Epithelial cell of esophagus (primary cell): ENCODE measurements at regions not wholly inside any gene's neighbourhood (a gene's known extent, or its start where the extent isn't known, plus 50 kb on each side); places are given as distances from the start of the nearest gene placed in this dataset.

Experiments
- DNase-seq: peaks from one replicate; pipeline ENCODE4 v3.0.0; 2010; ENCODE audit warnings: low read depth
- H3K4me3 ChIP-seq: 2 replicates; pipeline ENCODE4 v1.5.1; 2011; ENCODE audit warnings: mild to moderate bottlenecking, low read length, control low read depth
- TF ChIP-seq, protein P1 (sequence below): IDR thresholded peaks from 2 replicates; pipeline ENCODE4 v1.5.1; 2011; ENCODE audit warnings: low read depth, mild to moderate bottlenecking, low read length, control low read depth, inconsistent platforms; ENCODE audit not compliant: insufficient read depth; ENCODE audit errors: missing control alignments

DNA sequence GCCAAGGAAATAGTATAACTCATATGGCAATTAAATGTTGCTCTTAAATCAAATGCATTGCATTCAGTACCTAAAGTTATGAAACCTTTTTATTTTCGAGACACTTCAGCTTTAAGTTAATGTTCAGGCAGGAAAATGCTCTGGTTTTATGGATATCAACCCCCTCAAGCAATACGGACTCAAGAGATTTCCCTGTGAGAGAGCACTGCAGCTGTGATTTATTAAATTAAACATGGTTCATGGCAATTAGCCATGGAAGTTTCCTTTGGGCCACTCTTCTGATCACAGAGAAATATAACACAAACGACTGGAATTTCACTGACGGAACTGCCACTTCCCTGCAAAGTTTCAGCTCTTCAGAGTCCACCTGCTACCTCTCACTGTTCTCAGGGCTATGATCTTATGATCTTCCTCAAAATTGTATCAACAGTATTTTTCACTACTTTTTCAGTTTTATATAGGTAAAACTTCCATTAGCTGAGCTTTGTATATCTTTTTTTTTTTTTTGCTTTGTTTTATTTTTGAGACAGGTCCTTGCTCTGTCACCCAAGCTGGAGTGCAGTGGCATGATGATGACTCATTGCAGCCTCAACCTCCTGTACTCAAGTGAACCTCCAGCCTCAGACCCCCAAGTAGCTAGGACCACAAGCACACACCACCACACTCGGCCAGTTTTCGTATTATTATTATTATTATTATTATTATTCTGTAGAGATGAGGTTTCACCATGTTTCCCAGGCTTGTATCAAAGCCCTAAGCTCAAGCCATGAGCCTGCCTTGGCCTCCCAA, 923.1 kb upstream of the TMPRSS15 start:
- H3K4me3 ChIP-seq, result no peak overlapping the region
- TF ChIP-seq, protein P1, sequence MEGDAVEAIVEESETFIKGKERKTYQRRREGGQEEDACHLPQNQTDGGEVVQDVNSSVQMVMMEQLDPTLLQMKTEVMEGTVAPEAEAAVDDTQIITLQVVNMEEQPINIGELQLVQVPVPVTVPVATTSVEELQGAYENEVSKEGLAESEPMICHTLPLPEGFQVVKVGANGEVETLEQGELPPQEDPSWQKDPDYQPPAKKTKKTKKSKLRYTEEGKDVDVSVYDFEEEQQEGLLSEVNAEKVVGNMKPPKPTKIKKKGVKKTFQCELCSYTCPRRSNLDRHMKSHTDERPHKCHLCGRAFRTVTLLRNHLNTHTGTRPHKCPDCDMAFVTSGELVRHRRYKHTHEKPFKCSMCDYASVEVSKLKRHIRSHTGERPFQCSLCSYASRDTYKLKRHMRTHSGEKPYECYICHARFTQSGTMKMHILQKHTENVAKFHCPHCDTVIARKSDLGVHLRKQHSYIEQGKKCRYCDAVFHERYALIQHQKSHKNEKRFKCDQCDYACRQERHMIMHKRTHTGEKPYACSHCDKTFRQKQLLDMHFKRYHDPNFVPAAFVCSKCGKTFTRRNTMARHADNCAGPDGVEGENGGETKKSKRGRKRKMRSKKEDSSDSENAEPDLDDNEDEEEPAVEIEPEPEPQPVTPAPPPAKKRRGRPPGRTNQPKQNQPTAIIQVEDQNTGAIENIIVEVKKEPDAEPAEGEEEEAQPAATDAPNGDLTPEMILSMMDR, result no peak
- DNase-seq, result no peak

DNA sequence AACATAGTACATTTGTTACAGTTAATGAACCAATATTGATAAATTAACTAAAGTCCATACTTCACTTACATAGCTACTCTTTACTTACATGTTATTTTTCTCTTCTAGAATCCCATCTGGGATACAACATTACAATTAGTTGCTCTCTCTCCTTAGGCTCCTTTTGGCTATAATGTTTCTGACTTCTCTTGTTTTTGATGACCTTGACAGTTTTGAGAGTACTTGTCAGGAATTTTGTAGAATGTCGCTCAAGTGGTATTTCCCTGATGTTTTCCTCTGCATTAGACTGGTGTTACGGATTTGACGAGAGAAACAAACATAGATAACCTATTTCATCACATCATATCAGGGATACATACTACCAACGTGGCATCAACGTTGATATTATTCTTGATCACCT, 925.4 kb upstream of the TMPRSS15 start:
- DNase-seq, result no peak
- TF ChIP-seq, protein P1, result no peak
- no peak overlapping the region for H3K4me3 ChIP-seq

DNA sequence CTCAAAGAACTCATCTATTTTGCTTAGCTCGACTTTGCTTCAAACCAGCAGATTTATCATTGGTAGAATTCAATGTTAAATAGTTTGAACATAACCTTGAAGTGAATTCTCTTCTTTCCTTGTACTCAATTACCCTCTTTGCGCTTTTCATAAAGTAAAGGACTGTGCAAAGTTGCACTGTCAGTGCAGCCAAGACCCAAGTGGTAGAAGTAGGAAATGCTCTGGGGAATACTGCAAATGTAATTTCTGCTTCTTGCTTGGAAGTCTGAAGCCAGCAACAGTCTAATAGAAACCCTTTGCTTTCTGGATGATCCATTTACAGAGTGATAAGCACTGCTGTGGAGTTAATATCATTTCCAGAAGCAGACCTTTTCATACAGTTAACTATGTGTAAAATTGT, 936.7 kb upstream of the TMPRSS15 start:
- no peak overlapping the region for H3K4me3 ChIP-seq
- TF ChIP-seq, protein P1, result no peak
- no peak for DNase-seq

DNA sequence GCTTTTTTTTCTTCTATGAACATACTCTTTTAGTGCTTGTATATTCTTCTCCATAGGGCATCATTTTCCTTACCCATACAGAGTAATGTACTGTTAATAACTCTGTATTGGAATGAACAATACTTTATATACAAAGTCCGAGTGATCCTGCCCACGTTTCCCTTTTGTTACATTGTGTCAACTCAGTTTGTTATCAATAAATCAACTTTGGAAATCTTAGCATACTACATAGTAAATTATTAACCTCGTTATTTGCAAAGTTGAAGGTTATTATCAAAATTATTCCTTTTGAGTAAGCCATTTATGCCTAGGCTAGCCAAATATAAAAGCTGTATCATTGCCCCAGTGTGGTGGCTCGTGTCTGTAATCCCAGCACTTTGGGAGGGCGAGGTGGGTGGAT, 937.4 kb upstream of the TMPRSS15 start:
- no peak for DNase-seq
- TF ChIP-seq, protein P1, result no peak
- H3K4me3 ChIP-seq, result no peak overlapping the region

DNA sequence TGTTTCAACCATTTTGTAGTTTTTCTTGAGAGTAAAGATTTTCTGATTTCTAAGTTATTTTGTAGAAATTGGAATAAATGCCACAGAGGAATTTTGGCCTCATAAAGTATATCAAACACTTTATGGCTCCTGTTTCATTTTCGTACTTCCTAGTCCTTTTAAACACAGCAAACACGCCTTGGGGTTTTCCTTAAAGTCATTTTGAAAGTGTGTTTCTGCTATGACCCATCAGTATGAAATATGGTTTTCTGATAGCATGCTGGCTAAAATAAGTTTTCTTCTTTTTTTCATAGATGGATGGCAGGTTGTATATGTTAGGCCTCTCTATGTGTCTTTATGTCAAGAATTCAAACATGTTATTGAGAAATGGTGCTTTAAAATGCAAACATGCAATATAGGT, 940.1 kb upstream of the TMPRSS15 start:
- no peak overlapping the region for H3K4me3 ChIP-seq
- TF ChIP-seq, protein P1, result no peak
- DNase-seq, result no peak

DNA sequence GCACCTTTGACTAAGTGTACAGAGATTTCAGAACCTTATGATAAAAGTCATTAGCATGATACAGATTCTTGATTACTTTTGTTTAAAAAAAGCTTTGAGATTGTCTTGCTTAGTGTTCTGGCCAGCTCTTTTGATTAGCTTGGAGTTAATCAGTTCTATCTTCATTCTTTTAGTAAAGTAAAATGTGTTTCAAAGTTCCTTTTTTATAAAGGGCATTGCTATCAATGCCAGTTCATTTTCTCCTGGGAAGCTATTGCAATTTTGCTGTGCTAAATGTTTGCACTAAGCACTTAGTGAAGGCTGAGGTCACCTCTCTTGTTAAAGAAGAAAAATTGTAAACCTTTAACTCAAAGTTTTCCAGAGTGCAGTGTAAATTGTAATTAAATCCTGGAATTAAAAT, 946.7 kb upstream of the TMPRSS15 start:
- no peak overlapping the region for H3K4me3 ChIP-seq
- no peak for DNase-seq
- TF ChIP-seq, protein P1, result no peak

DNA sequence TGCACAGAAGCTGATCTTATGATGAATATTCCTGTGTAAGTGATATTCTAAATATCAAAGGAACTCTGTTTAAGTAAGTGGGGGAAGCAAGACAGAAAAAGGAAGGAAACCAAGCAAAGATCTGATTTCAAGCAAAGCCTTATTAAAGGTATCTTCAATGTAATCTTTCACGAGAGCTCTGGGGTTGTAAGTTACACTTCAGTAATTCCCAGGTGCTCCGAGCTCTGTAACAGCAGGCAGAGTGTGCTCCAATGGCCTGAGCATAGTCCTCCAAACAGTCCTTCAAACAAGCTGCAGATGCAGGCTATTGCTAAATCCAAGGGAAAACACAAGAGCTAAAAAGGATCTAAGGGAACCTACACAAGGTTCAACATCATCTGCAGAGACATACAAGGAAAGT, 949.7 kb upstream of the TMPRSS15 start:
- H3K4me3 ChIP-seq, result no peak overlapping the region
- TF ChIP-seq, protein P1, result no peak
- no peak for DNase-seq
